ENCODE measurements at regions not wholly inside any gene's neighbourhood (a gene's known extent, or its start where the extent isn't known, plus 50 kb on each side); places are given as distances from the start of the nearest gene placed in this dataset.

DNA sequence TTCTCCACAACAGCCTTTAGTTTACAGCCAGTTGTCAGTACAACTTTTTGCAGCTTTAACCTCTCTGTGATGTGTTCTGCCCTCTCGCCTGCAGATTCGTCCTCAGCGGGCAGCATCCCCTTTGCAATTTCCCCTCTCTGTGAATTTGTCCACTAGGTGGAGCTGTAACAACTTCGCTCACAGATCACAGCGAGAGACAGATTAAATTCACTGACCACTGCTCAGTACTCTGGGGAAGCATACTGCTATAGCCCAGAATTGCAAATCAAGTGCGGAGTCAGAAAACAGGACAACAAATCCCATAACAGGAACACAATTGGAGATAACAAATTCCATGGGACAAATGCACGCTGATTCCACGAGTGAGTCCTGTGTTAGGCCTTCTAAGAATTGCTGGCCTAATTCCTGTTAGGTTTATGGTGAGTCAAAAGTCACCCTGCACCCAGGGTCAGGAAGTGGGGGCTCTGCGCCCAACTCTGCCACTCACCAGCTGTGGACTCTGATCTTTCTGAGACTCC lies 2124.9 kb downstream of the MAT2B start (continued):
- TF ChIP-seq, protein P1, sequence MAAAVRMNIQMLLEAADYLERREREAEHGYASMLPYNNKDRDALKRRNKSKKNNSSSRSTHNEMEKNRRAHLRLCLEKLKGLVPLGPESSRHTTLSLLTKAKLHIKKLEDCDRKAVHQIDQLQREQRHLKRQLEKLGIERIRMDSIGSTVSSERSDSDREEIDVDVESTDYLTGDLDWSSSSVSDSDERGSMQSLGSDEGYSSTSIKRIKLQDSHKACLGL (CRISPR knock-in tag; IDR thresholded peaks at IDR 0.05): no peak
- TF ChIP-seq FOXA3 (CRISPR knock-in tag; IDR thresholded peaks at IDR 0.05) (no peak), JDP2 (CRISPR knock-in tag; IDR thresholded peaks at IDR 0.05; ENCODE audit: borderline replicate concordance) (no peak), MEF2D (CRISPR knock-in tag; IDR thresholded peaks at IDR 0.05) (no peak), JUN (CRISPR knock-in tag; IDR thresholded peaks at IDR 0.05) (no peak), SOX6 (IDR thresholded peaks at IDR 0.05) (no peak), SOX6 (CRISPR knock-in tag; IDR thresholded peaks at IDR 0.05) (peak; percentile 25; the same call in 1 of the 2 replicates), TOPORS (CRISPR knock-in tag; IDR thresholded peaks at IDR 0.05) (no peak), KLF16 (CRISPR knock-in tag; IDR thresholded peaks at IDR 0.05) (no peak), RELA (CRISPR knock-in tag; IDR thresholded peaks at IDR 0.05) (no peak), IRF2 (CRISPR knock-in tag; IDR thresholded peaks at IDR 0.05) (no peak), SALL1 (CRISPR knock-in tag; IDR thresholded peaks at IDR 0.05) (peak; percentile 56; the same call in 1 of the 2 replicates), MZF1 (CRISPR knock-in tag; IDR thresholded peaks at IDR 0.05; ENCODE audit: borderline replicate concordance) (no peak), ZNF331 (CRISPR knock-in tag; IDR thresholded peaks at IDR 0.05) (no peak), ZNF501 (CRISPR knock-in tag; IDR thresholded peaks at IDR 0.05) (no peak), SP2 (CRISPR knock-in tag; IDR thresholded peaks at IDR 0.05) (no peak), TBP (CRISPR knock-in tag; IDR thresholded peaks at IDR 0.05) (no peak), FOXJ3 (CRISPR knock-in tag; IDR thresholded peaks at IDR 0.05; ENCODE audit: borderline replicate concordance) (no peak)
- TF ChIP-seq, protein P2, sequence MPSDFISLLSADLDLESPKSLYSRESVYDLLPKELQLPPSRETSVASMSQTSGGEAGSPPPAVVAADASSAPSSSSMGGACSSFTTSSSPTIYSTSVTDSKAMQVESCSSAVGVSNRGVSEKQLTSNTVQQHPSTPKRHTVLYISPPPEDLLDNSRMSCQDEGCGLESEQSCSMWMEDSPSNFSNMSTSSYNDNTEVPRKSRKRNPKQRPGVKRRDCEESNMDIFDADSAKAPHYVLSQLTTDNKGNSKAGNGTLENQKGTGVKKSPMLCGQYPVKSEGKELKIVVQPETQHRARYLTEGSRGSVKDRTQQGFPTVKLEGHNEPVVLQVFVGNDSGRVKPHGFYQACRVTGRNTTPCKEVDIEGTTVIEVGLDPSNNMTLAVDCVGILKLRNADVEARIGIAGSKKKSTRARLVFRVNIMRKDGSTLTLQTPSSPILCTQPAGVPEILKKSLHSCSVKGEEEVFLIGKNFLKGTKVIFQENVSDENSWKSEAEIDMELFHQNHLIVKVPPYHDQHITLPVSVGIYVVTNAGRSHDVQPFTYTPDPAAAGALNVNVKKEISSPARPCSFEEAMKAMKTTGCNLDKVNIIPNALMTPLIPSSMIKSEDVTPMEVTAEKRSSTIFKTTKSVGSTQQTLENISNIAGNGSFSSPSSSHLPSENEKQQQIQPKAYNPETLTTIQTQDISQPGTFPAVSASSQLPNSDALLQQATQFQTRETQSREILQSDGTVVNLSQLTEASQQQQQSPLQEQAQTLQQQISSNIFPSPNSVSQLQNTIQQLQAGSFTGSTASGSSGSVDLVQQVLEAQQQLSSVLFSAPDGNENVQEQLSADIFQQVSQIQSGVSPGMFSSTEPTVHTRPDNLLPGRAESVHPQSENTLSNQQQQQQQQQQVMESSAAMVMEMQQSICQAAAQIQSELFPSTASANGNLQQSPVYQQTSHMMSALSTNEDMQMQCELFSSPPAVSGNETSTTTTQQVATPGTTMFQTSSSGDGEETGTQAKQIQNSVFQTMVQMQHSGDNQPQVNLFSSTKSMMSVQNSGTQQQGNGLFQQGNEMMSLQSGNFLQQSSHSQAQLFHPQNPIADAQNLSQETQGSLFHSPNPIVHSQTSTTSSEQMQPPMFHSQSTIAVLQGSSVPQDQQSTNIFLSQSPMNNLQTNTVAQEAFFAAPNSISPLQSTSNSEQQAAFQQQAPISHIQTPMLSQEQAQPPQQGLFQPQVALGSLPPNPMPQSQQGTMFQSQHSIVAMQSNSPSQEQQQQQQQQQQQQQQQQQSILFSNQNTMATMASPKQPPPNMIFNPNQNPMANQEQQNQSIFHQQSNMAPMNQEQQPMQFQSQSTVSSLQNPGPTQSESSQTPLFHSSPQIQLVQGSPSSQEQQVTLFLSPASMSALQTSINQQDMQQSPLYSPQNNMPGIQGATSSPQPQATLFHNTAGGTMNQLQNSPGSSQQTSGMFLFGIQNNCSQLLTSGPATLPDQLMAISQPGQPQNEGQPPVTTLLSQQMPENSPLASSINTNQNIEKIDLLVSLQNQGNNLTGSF (CRISPR knock-in tag; IDR thresholded peaks at IDR 0.05): no peak
- TF ChIP-seq, protein P3, sequence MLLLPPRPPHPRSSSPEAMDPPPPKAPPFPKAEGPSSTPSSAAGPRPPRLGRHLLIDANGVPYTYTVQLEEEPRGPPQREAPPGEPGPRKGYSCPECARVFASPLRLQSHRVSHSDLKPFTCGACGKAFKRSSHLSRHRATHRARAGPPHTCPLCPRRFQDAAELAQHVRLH (CRISPR knock-in tag; IDR thresholded peaks at IDR 0.05; ENCODE audit: borderline replicate concordance, low read depth): no peak
- TF ChIP-seq, protein P4, sequence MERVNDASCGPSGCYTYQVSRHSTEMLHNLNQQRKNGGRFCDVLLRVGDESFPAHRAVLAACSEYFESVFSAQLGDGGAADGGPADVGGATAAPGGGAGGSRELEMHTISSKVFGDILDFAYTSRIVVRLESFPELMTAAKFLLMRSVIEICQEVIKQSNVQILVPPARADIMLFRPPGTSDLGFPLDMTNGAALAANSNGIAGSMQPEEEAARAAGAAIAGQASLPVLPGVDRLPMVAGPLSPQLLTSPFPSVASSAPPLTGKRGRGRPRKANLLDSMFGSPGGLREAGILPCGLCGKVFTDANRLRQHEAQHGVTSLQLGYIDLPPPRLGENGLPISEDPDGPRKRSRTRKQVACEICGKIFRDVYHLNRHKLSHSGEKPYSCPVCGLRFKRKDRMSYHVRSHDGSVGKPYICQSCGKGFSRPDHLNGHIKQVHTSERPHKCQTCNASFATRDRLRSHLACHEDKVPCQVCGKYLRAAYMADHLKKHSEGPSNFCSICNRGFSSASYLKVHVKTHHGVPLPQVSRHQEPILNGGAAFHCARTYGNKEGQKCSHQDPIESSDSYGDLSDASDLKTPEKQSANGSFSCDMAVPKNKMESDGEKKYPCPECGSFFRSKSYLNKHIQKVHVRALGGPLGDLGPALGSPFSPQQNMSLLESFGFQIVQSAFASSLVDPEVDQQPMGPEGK (CRISPR knock-in tag; IDR thresholded peaks at IDR 0.05): no peak
- TF ChIP-seq, protein P5, sequence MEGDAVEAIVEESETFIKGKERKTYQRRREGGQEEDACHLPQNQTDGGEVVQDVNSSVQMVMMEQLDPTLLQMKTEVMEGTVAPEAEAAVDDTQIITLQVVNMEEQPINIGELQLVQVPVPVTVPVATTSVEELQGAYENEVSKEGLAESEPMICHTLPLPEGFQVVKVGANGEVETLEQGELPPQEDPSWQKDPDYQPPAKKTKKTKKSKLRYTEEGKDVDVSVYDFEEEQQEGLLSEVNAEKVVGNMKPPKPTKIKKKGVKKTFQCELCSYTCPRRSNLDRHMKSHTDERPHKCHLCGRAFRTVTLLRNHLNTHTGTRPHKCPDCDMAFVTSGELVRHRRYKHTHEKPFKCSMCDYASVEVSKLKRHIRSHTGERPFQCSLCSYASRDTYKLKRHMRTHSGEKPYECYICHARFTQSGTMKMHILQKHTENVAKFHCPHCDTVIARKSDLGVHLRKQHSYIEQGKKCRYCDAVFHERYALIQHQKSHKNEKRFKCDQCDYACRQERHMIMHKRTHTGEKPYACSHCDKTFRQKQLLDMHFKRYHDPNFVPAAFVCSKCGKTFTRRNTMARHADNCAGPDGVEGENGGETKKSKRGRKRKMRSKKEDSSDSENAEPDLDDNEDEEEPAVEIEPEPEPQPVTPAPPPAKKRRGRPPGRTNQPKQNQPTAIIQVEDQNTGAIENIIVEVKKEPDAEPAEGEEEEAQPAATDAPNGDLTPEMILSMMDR (CRISPR knock-in tag; IDR thresholded peaks at IDR 0.05): peak; percentile 77
